Epithelial cell of proximal tubule (primary cell): ENCODE measurements at regions not wholly inside any gene's neighbourhood (a gene's known extent, or its start where the extent isn't known, plus 50 kb on each side); places are given as distances from the start of the nearest gene placed in this dataset.

Source experiments
- DNase-seq: peaks from one replicate; pipeline ENCODE4 v3.0.0-alpha.2; 2011; ENCODE audit warnings: low read depth
- H3K4me3 ChIP-seq: 2 replicates; pipeline ENCODE4 v1.5.1; 2011; ENCODE audit warnings: low read depth, mild to moderate bottlenecking, low read length
- CTCF ChIP-seq: conservative IDR thresholded peaks from 2 replicates; pipeline ENCODE4 v1.5.1; 2012; ENCODE audit warnings: low read depth, mild to moderate bottlenecking, low read length

- TF ChIP-seq CTCF: no peak
- H3K4me3 ChIP-seq: no peak overlapping the region
- DNase-seq: no peak
Measured at GRCh38 chr6:155955038-155955437, 499.4 kb upstream of the NOX3 start.

- TF ChIP-seq CTCF: no peak
- no peak for DNase-seq
Measured at GRCh38 chr6:155954149-155954548, 498.5 kb upstream of the NOX3 start.

GRCh38 chr6:155949256-155949655 is 493.6 kb upstream of the NOX3 start:
- H3K4me3 ChIP-seq: no peak overlapping the region
- no peak for DNase-seq
- no peak for TF ChIP-seq CTCF

More at GRCh38 chr6:155954149-155954548, 498.5 kb upstream of the NOX3 start:
- H3K4me3 ChIP-seq: no peak overlapping the region

GRCh38 chr6:155946860-155947259 is 491.2 kb upstream of the NOX3 start:
- no peak overlapping the region for H3K4me3 ChIP-seq
- no peak for TF ChIP-seq CTCF
- no peak for DNase-seq

- H3K4me3 ChIP-seq: no peak overlapping the region
- TF ChIP-seq CTCF: no peak
- DNase-seq: peak; percentile 40
Measured at GRCh38 chr6:155943635-155944034, 488.0 kb upstream of the NOX3 start.

- no peak overlapping the region for H3K4me3 ChIP-seq
- no peak for TF ChIP-seq CTCF
- DNase-seq: peak; percentile 88
Measured at GRCh38 chr6:155939253-155939652, 483.6 kb upstream of the NOX3 start.

GRCh38 chr6:155936551-155936950 is 480.9 kb upstream of the NOX3 start:
- no peak for TF ChIP-seq CTCF
- no peak for DNase-seq
- no peak overlapping the region for H3K4me3 ChIP-seq
